ENCODE measurements at regions not wholly inside any gene's neighbourhood (a gene's known extent, or its start where the extent isn't known, plus 50 kb on each side); places are given as distances from the start of the nearest gene placed in this dataset.

- no peaks in the 10 kb centered on the region for H3K27me3 ChIP-seq (replicated peaks; ENCODE audit: insufficient read depth)
- H2AFZ ChIP-seq: no peak overlapping the region
- in situ Hi-C loops (cut with MboI): no loop called here
- H3K9me2 ChIP-seq (ENCODE audit: insufficient read depth): no peaks in the 10 kb centered on the region
- H3K9me3 ChIP-seq (ENCODE audit: low read depth): no peaks in the 10 kb centered on the region
- H3K4me2 ChIP-seq (ENCODE audit: unreplicated experiment): no peak overlapping the region
- no peak overlapping the region for H3K4me3 ChIP-seq
- TF ChIP-seq EZH2phosphoT487 (IDR thresholded peaks at IDR 0.05; ENCODE audit: insufficient read depth, low read depth) (no peak), EZH2 (IDR thresholded peaks at IDR 0.05; ENCODE audit: insufficient read depth, poor library complexity, severe bottlenecking) (no peak)
- H3K79me2 ChIP-seq (ENCODE audit: insufficient read depth): 0 out of 2 replicates have a peak, but pooled peaks cover 3% of the 10 kb centered on the region
- peak; percentile 32 for DNase-seq
- 55 to 62% methylated on average over 9 of the region's 9 CpGs for WGBS, 2 experiments (ENCODE audit: low coverage in 1 of 2, low lambda C conversion rate in 2 of 2, missing lambda C conversion rate in 2 of 2)
- no peak overlapping the region for H3K27ac ChIP-seq
- H3F3A ChIP-seq (ENCODE audit: insufficient read depth): no peaks in the 10 kb centered on the region; the same call in 1 of the 2 replicates
- H3K36me3 ChIP-seq (ENCODE audit: low read depth): peaks cover 5% of the 10 kb centered on the region; the same call in 1 of the 2 replicates
- no peak overlapping the region for H3K9ac ChIP-seq
- H3K4me1 ChIP-seq (ENCODE audit: insufficient read depth): no peaks in the 10 kb centered on the region
- no peaks in the 10 kb centered on the region for H4K20me1 ChIP-seq (ENCODE audit: insufficient read depth)
Observed at GRCh38 chr14:101008631-101009336, 105.3 kb upstream of the RTL1 start.

DNA sequence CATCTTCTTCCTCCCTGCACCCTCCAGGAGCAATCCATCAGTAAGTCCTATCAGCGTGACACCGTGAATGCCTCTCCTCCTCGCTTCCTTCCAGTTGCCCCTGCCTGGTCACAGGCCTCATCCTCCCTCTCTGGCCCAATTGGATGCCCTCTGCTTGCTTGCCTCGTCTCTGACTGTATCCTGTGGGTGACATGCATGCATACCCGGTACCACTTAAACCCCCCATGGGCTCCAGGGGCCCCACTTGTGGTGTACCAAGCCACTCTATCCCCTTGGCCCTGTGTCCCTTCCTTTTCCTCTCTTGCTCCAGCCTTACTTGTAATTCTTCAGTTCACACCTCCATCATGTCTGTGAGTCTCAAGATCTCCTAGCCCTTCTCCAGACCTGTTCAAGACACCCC is 106.0 kb upstream of the RTL1 start:
- in situ Hi-C loops (cut with MboI): no loop called here
- H3F3A ChIP-seq (ENCODE audit: insufficient read depth): no peaks in the 10 kb centered on the region; the same call in 1 of the 2 replicates
- 78 to 86% methylated on average over 5 of the region's 5 CpGs for WGBS, 2 experiments (ENCODE audit: low coverage in 1 of 2, low lambda C conversion rate in 2 of 2, missing lambda C conversion rate in 2 of 2)
- H3K79me2 ChIP-seq (ENCODE audit: insufficient read depth): peaks cover 3% of the 10 kb centered on the region; the same call in 1 of the 2 replicates
- no peak overlapping the region for H3K9ac ChIP-seq
- no peak for DNase-seq
- H3K27me3 ChIP-seq (replicated peaks; ENCODE audit: insufficient read depth): no peaks in the 10 kb centered on the region
- no peaks in the 10 kb centered on the region for H3K9me2 ChIP-seq (ENCODE audit: insufficient read depth)
- no peak overlapping the region for H3K4me3 ChIP-seq
- H3K27ac ChIP-seq: no peak overlapping the region
- no peak overlapping the region for H3K4me2 ChIP-seq (ENCODE audit: unreplicated experiment)
- peaks cover 5% of the 10 kb centered on the region for H3K36me3 ChIP-seq (ENCODE audit: low read depth)
- H3K9me3 ChIP-seq (ENCODE audit: low read depth): no peaks in the 10 kb centered on the region
- no peak overlapping the region for H2AFZ ChIP-seq
- H4K20me1 ChIP-seq (ENCODE audit: insufficient read depth): no peaks in the 10 kb centered on the region; the same call in 1 of the 2 replicates
- TF ChIP-seq EZH2 (IDR thresholded peaks at IDR 0.05; ENCODE audit: insufficient read depth, poor library complexity, severe bottlenecking): no peak
- no peak for TF ChIP-seq EZH2phosphoT487 (IDR thresholded peaks at IDR 0.05; ENCODE audit: insufficient read depth, low read depth)
- no peaks in the 10 kb centered on the region for H3K4me1 ChIP-seq (ENCODE audit: insufficient read depth)

DNA sequence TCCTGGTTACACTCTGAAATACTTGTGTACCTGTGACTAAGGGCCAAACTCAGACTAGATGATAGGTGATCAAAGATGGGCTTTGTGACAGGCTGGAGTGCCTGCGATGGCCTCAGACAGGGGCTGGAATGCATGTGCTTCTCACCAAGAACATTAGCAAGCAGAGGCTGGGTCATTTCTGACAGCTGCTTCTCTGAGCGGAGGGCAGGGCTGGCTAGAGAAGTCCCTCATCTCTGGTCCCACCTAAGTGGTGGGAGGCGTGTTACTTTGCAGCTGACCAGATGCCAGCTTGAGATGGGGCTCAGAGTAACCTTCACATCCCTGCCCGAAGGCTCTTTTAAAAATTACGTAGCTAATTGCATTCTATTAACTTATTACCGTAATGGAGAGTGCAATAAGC is 106.8 kb upstream of the RTL1 start:
- WGBS, 2 experiments (ENCODE audit: low coverage in 1 of 2, low lambda C conversion rate in 2 of 2, missing lambda C conversion rate in 2 of 2): 69 to 75% methylated on average over 6 of the region's 6 CpGs
- Histone ChIP-seq H3K27ac (no peak overlapping the region), H3K4me1 (ENCODE audit: insufficient read depth) (no peaks in the 10 kb centered on the region), H3K27me3 (replicated peaks; ENCODE audit: insufficient read depth) (no peaks in the 10 kb centered on the region), H3K9me2 (ENCODE audit: insufficient read depth) (no peaks in the 10 kb centered on the region), H3K79me2 (ENCODE audit: insufficient read depth) (peaks cover 9% of the 10 kb centered on the region), H2AFZ (no peak overlapping the region), H3K9ac (no peak overlapping the region), H3F3A (ENCODE audit: insufficient read depth) (no peaks in the 10 kb centered on the region; the same call in 1 of the 2 replicates), H3K4me3 (no peak overlapping the region), H3K9me3 (ENCODE audit: low read depth) (no peaks in the 10 kb centered on the region), H3K4me2 (ENCODE audit: unreplicated experiment) (no peak overlapping the region), H4K20me1 (ENCODE audit: insufficient read depth) (no peaks in the 10 kb centered on the region; the same call in 1 of the 2 replicates), H3K36me3 (ENCODE audit: low read depth) (peaks cover 5% of the 10 kb centered on the region)
- DNase-seq: no peak
- in situ Hi-C loops (cut with MboI): no loop called here
- TF ChIP-seq EZH2 (IDR thresholded peaks at IDR 0.05; ENCODE audit: insufficient read depth, poor library complexity, severe bottlenecking) (no peak), EZH2phosphoT487 (IDR thresholded peaks at IDR 0.05; ENCODE audit: insufficient read depth, low read depth) (no peak)

GRCh38 chr14:101010835-101011234 is 107.3 kb upstream of the RTL1 start:
- Histone ChIP-seq H3K9me3 (ENCODE audit: low read depth) (no peaks in the 10 kb centered on the region), H3K9me2 (ENCODE audit: insufficient read depth) (no peaks in the 10 kb centered on the region), H3K4me2 (ENCODE audit: unreplicated experiment) (no peak overlapping the region), H3K36me3 (ENCODE audit: low read depth) (peaks cover 5% of the 10 kb centered on the region), H2AFZ (no peak overlapping the region), H3K4me3 (no peak overlapping the region), H3K27ac (no peak overlapping the region), H3K27me3 (replicated peaks; ENCODE audit: insufficient read depth) (no peaks in the 10 kb centered on the region), H3K79me2 (ENCODE audit: insufficient read depth) (peaks cover 9% of the 10 kb centered on the region), H3F3A (ENCODE audit: insufficient read depth) (no peaks in the 10 kb centered on the region; the same call in 1 of the 2 replicates), H3K4me1 (ENCODE audit: insufficient read depth) (no peaks in the 10 kb centered on the region), H4K20me1 (ENCODE audit: insufficient read depth) (no peaks in the 10 kb centered on the region; the same call in 1 of the 2 replicates), H3K9ac (no peak overlapping the region)
- WGBS, 2 experiments (ENCODE audit: low coverage in 1 of 2, low lambda C conversion rate in 2 of 2, missing lambda C conversion rate in 2 of 2): 71% methylated on average over 2 of the region's 2 CpGs
- in situ Hi-C loops (cut with MboI): no loop called here
- no peak for DNase-seq
- TF ChIP-seq EZH2phosphoT487 (IDR thresholded peaks at IDR 0.05; ENCODE audit: insufficient read depth, low read depth) (no peak), EZH2 (IDR thresholded peaks at IDR 0.05; ENCODE audit: insufficient read depth, poor library complexity, severe bottlenecking) (no peak)
